ENCODE measurements at regions not wholly inside any gene's neighbourhood (a gene's known extent, or its start where the extent isn't known, plus 50 kb on each side); places are given as distances from the start of the nearest gene placed in this dataset.
A peak's percentile ranks its signal among the peaks of the same experiment; 100 is the strongest.

GRCh38 chr6:30832864-30833263 is 51.5 kb upstream of the DDR1 start:
- Histone ChIP-seq H3K27ac (ENCODE audit: low read depth in 1 of 2, low read length in 2 of 2) (no peak overlapping the region), H3K4me3 (ENCODE audit: low read length) (no peak overlapping the region), H3K4me1 (ENCODE audit: insufficient read depth, low read length) (peaks cover 55% of the 10 kb centered on the region), H3K27me3 (ENCODE audit: control insufficient read depth in 1 of 2, insufficient read depth in 2 of 2, low read length in 2 of 2) (no peaks in the 10 kb centered on the region), H3K36me3 (ENCODE audit: insufficient read depth, low read length) (peaks cover 2% of the 10 kb centered on the region), H3K9me3 (ENCODE audit: control insufficient read depth in 1 of 2, insufficient read depth in 1 of 2, low read length in 2 of 2) (no peaks in the 10 kb centered on the region)
- POLR2A ChIA-PET: no interaction called here
- no peak for TF ChIP-seq CTCF (IDR thresholded peaks at IDR 0.05)
- DNase-seq (no peak), ATAC-seq (ENCODE audit: poor library complexity) (no peak)
- Mint-ChIP-seq H3K4me3 (peak overlapping the region; percentile 79), H3K9me3 (no peaks in the 10 kb centered on the region), H3K36me3 (ENCODE audit: low read depth) (peaks cover 9% of the 10 kb centered on the region), H3K4me1 (ENCODE audit: low read depth) (peaks cover 61% of the 10 kb centered on the region), H3K27ac (peak overlapping the region; percentile 74), H3K27me3 (no peaks in the 10 kb centered on the region)
- intact Hi-C loops (cut with DNase I, micrococcal nuclease): no loop called here
- CTCF ChIA-PET: interaction anchor here (1.2 kb wide), 1 partner anchor 81 kb away, joined by 3 read pairs; the partner anchor contains the start of gene VARS2

- ChIA-PET POLR2A (interaction anchor here (0.7 to 3.5 kb wide), 10 partner anchors 10 to 263 kb away, joined by 3 to 11 read pairs (median 4); partner anchors contain the start of genes DDR1 and VARS2), CTCF (interaction anchor here (0.6 to 2.7 kb wide), 5 partner anchors 17 to 257 kb away, joined by 4 to 17 read pairs (median 5); no protein-coding TSS in a partner anchor)
- Mint-ChIP-seq H3K4me3 (peak overlapping the region; percentile 92), H3K9me3 (no peaks in the 10 kb centered on the region), H3K27ac (peak overlapping the region; percentile 91), H3K36me3 (ENCODE audit: low read depth) (peaks cover 15% of the 10 kb centered on the region), H3K4me1 (ENCODE audit: low read depth) (peaks cover 76% of the 10 kb centered on the region), H3K27me3 (no peaks in the 10 kb centered on the region)
- Histone ChIP-seq H3K27me3 (ENCODE audit: control insufficient read depth in 1 of 2, insufficient read depth in 2 of 2, low read length in 2 of 2) (no peaks in the 10 kb centered on the region), H3K27ac (ENCODE audit: low read depth in 1 of 2, low read length in 2 of 2) (peak overlapping the region; percentile 48 to 84), H3K4me3 (ENCODE audit: low read length) (peak overlapping the region; percentile 62), H3K9me3 (ENCODE audit: control insufficient read depth in 1 of 2, insufficient read depth in 1 of 2, low read length in 2 of 2) (no peaks in the 10 kb centered on the region), H3K36me3 (ENCODE audit: insufficient read depth, low read length) (peaks cover 14% of the 10 kb centered on the region), H3K4me1 (ENCODE audit: insufficient read depth, low read length) (peaks cover 72% of the 10 kb centered on the region)
- intact Hi-C loops (cut with DNase I, micrococcal nuclease): no loop called here
- peak in 6 of 14 experiments; percentile 25 to 64 (median 45) for DNase-seq
- TF ChIP-seq CTCF (IDR thresholded peaks at IDR 0.05): no peak
- ATAC-seq (ENCODE audit: poor library complexity): no peak
Measured at GRCh38 chr6:30830438-30830837, 53.9 kb upstream of the DDR1 start.

GRCh38 chr6:30829639-30830255 is 54.6 kb upstream of the DDR1 start:
- Mint-ChIP-seq H3K27me3 (no peaks in the 10 kb centered on the region), H3K36me3 (ENCODE audit: low read depth) (peaks cover 17% of the 10 kb centered on the region), H3K4me3 (peak overlapping the region; percentile 92), H3K4me1 (ENCODE audit: low read depth) (peaks cover 74% of the 10 kb centered on the region), H3K27ac (peak overlapping the region; percentile 91), H3K9me3 (no peaks in the 10 kb centered on the region)
- DNase-seq (peak in 2 of 14 experiments; percentile 37 to 41), ATAC-seq (ENCODE audit: poor library complexity) (peak; percentile 26)
- CTCF ChIA-PET: interaction anchor here (0.8 to 2.7 kb wide), 9 partner anchors 10 to 257 kb away, joined by 3 to 17 read pairs (median 5); partner anchors contain the start of gene IER3
- intact Hi-C loops (cut with DNase I, micrococcal nuclease): loop anchor here (2.0 to 5.0 kb wide), 4 partner anchors 85 to 257 kb away; partner anchors contain the start of genes IER3 (in 2 of the 2) and FLOT1 (in 1 of the 2)
- Histone ChIP-seq H3K27ac (ENCODE audit: low read depth in 1 of 2, low read length in 2 of 2) (peak overlapping the region; percentile 48 to 84), H3K36me3 (ENCODE audit: insufficient read depth, low read length) (peaks cover 15% of the 10 kb centered on the region), H3K4me1 (ENCODE audit: insufficient read depth, low read length) (peaks cover 70% of the 10 kb centered on the region), H3K27me3 (ENCODE audit: control insufficient read depth in 1 of 2, insufficient read depth in 2 of 2, low read length in 2 of 2) (no peaks in the 10 kb centered on the region), H3K9me3 (ENCODE audit: control insufficient read depth in 1 of 2, insufficient read depth in 1 of 2, low read length in 2 of 2) (no peaks in the 10 kb centered on the region), H3K4me3 (ENCODE audit: low read length) (peak overlapping the region; percentile 62)
- no peak for TF ChIP-seq CTCF (IDR thresholded peaks at IDR 0.05)
- POLR2A ChIA-PET: interaction anchor here (0.7 to 3.5 kb wide), 13 partner anchors 9 to 263 kb away, joined by 3 to 13 read pairs (median 4); partner anchors contain the start of genes DDR1, GTF2H4 and VARS2
